ENCODE measurements at regions not wholly inside any gene's neighbourhood (a gene's known extent, or its start where the extent isn't known, plus 50 kb on each side); places are given as distances from the start of the nearest gene placed in this dataset.
A peak's percentile ranks its signal among the peaks of the same experiment; 100 is the strongest.

- Histone ChIP-seq H3K9me2 (ENCODE audit: insufficient read depth) (no peaks in the 10 kb centered on the region), H3K4me2 (ENCODE audit: low read length) (0 out of 2 replicates have a peak overlapping the region, but pooled peaks have one; percentile 9), H3K27me3 (ENCODE audit: insufficient read depth, low read length) (no peaks in the 10 kb centered on the region), H2AFZ (ENCODE audit: low read depth, low read length, poor library complexity, severe bottlenecking) (no peak overlapping the region), H3K27ac (ENCODE audit: low read depth, low read length) (no peak overlapping the region), H3K79me2 (ENCODE audit: insufficient read depth, low read length) (no peaks in the 10 kb centered on the region), H4K20me1 (ENCODE audit: insufficient read depth) (no peaks in the 10 kb centered on the region), H3K4me3 (replicated peaks in 1 of 2; ENCODE audit: low read depth in 1 of 2, low read length in 2 of 2) (no peak overlapping the region), H3K36me3 (ENCODE audit: control insufficient read depth in 1 of 2, insufficient read depth in 2 of 2, low read length in 2 of 2) (no peaks in the 10 kb centered on the region), H3K9ac (ENCODE audit: low read length) (no peak overlapping the region), H3K9me3 (ENCODE audit: control insufficient read depth in 1 of 2, insufficient read depth in 1 of 2, low read depth in 1 of 2, low read length in 2 of 2) (no peaks in the 10 kb centered on the region), H3K4me1 (ENCODE audit: control insufficient read depth in 1 of 2, insufficient read depth in 2 of 2, low read length in 2 of 2) (peaks cover 0 to 5% of the 10 kb centered on the region in 2 experiments; a peak in 2 of 4 replicates)
- BruUV-seq (replicated peaks): no TSS peak
- ATAC-seq (no peak), DNase-seq (ENCODE audit: low read depth, low spot score) (no peak)
- intact Hi-C loops (cut with micrococcal nuclease): no loop called here
- ChIA-PET RAD21 (ENCODE audit: low non-redundant PET in 1 of 2, low total read pairs in 2 of 2, uncharacterized antibody in 2 of 2, unreplicated experiment in 2 of 2) (no interaction called here), POLR2A (no interaction called here), CTCF (no interaction called here)
- TF ChIP-seq ZNF274 (IDR thresholded peaks at IDR 0.05; ENCODE audit: low read depth, low read length) (no peak), FOSL1 (IDR thresholded peaks at IDR 0.05; ENCODE audit: low read depth) (no peak), EZH2 (IDR thresholded peaks at IDR 0.05) (no peak), SRF (IDR thresholded peaks at IDR 0.05; ENCODE audit: low read depth) (no peak), CBX3 (IDR thresholded peaks at IDR 0.05; ENCODE audit: low read depth) (no peak)
- TF ChIP-seq, protein P1, sequence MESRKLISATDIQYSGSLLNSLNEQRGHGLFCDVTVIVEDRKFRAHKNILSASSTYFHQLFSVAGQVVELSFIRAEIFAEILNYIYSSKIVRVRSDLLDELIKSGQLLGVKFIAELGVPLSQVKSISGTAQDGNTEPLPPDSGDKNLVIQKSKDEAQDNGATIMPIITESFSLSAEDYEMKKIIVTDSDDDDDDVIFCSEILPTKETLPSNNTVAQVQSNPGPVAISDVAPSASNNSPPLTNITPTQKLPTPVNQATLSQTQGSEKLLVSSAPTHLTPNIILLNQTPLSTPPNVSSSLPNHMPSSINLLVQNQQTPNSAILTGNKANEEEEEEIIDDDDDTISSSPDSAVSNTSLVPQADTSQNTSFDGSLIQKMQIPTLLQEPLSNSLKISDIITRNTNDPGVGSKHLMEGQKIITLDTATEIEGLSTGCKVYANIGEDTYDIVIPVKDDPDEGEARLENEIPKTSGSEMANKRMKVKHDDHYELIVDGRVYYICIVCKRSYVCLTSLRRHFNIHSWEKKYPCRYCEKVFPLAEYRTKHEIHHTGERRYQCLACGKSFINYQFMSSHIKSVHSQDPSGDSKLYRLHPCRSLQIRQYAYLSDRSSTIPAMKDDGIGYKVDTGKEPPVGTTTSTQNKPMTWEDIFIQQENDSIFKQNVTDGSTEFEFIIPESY (IDR thresholded peaks at IDR 0.05; ENCODE audit: extremely low read depth, insufficient replicate concordance, low read length): no peak
Measured at GRCh38 chr2:147636238-147636882, 208.5 kb upstream of the ACVR2A start.

- RAD21 ChIA-PET (ENCODE audit: low non-redundant PET in 1 of 2, low total read pairs in 2 of 2, uncharacterized antibody in 2 of 2, unreplicated experiment in 2 of 2): no interaction called here
Measured at GRCh38 chr2:147634826-147635225, 210.0 kb upstream of the ACVR2A start.

More at GRCh38 chr2:147634826-147635225, 210.0 kb upstream of the ACVR2A start:
- Histone ChIP-seq H3K9me3 (ENCODE audit: control insufficient read depth in 1 of 2, insufficient read depth in 1 of 2, low read depth in 1 of 2, low read length in 2 of 2) (no peaks in the 10 kb centered on the region), H3K9me2 (ENCODE audit: insufficient read depth) (no peaks in the 10 kb centered on the region), H3K79me2 (ENCODE audit: insufficient read depth, low read length) (no peaks in the 10 kb centered on the region), H4K20me1 (ENCODE audit: insufficient read depth) (no peaks in the 10 kb centered on the region), H3K27me3 (ENCODE audit: insufficient read depth, low read length) (no peaks in the 10 kb centered on the region), H3K9ac (ENCODE audit: low read length) (no peak overlapping the region), H3K4me3 (replicated peaks in 1 of 2; ENCODE audit: low read depth in 1 of 2, low read length in 2 of 2) (no peak overlapping the region), H3K36me3 (ENCODE audit: control insufficient read depth in 1 of 2, insufficient read depth in 2 of 2, low read length in 2 of 2) (no peaks in the 10 kb centered on the region), H3K4me1 (ENCODE audit: control insufficient read depth in 1 of 2, insufficient read depth in 2 of 2, low read length in 2 of 2) (peaks cover 0 to 5% of the 10 kb centered on the region in 2 experiments; a peak in 2 of 4 replicates), H2AFZ (ENCODE audit: low read depth, low read length, poor library complexity, severe bottlenecking) (no peak overlapping the region), H3K4me2 (ENCODE audit: low read length) (no peak overlapping the region), H3K27ac (ENCODE audit: low read depth, low read length) (no peak overlapping the region)
- no peak for TF ChIP-seq FOSL1 (IDR thresholded peaks at IDR 0.05; ENCODE audit: low read depth)
- ChIA-PET POLR2A (no interaction called here), CTCF (no interaction called here)
- ATAC-seq (no peak), DNase-seq (ENCODE audit: low read depth, low spot score) (no peak)
- intact Hi-C loops (cut with micrococcal nuclease): no loop called here
- no TSS peak for BruUV-seq (replicated peaks)
